ENCODE measurements at regions not wholly inside any gene's neighbourhood (a gene's known extent, or its start where the extent isn't known, plus 50 kb on each side); places are given as distances from the start of the nearest gene placed in this dataset.

GRCh38 chr1:5701642-5702041 is 290.6 kb downstream of the NPHP4 start:
- TF ChIP-seq POLR2A (IDR thresholded peaks at IDR 0.05): no peak
- no peak for TF ChIP-seq CTCF (IDR thresholded peaks at IDR 0.05)
- TF ChIP-seq POLR2AphosphoS5 (IDR thresholded peaks at IDR 0.05): no peak

Data from breast epithelium (tissue), 3 donors.